ENCODE measurements at regions not wholly inside any gene's neighbourhood (a gene's known extent, or its start where the extent isn't known, plus 50 kb on each side); places are given as distances from the start of the nearest gene placed in this dataset.
A peak's percentile ranks its signal among the peaks of the same experiment; 100 is the strongest.
"Not testable (repeated sequence)": the region's sequence is repeated elsewhere in the genome, so short reads cannot be mapped to it uniquely, and the experiment has no call there.

DNA sequence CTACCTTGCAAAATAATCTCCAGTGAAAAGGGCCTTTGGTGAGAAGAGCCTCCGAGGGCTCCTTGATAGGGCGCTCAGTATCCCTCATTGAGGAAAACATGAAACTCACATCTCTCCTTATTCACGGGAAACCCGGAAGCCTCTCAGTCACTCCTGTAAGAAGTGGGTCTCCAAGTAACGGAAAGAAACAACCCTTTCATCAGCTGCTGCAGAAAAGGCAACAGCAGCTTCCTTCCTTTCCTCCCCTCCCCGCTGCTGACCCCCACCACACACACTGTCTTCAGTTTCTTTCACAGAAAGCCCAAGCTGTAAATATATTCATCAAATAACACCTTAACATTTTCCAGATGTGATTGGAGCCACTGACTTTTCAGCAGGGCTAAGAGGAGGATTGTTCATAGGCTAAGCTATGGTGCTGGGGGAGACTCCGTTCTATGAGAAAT lies 81.4 kb downstream of the C9orf152 start:
- no peak for DNase-seq

DNA sequence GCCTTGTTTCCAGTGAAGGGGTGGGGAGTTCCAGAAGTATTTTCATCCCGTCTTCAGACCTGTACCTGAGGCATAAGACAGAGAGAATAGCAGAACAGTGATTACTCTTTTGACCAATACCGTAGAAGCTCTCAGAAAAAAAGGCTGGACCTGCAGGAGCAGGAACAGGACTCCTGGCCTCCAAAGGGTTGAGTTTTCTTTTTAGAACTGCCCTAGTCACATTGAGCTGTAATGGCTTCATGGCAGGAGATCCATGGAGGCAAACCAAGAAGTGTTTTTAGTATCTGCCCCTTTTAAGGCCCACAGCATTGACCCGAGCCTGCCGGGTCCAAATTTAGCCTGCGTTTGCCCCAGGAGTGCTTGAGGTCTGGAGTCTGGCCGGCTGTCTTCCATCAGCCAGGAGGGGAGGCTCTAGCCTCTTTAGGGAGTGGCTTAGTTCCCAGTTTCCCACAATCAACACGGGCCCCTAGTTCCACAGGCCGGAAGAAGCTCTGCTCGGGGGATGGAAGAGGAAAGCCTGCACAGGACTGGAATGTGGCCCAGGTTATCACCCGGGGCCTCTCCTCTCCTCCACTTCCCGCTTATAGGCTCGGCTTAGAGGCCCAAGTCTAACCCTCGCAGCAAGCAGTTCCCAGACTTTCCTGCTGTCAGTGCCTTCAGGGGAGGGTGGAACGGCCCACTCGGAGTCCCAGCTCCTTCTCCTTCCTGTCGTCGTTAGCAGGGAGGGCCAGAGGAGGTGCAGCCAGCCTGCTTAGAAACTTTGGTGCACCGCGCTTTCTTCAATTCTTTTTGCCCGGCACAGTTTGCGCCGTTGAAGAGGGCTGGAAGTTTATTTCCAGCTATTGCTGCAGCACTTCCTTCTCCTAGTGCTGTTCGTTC lies 80.7 kb downstream of the C9orf152 start:
- no peak for DNase-seq

DNA sequence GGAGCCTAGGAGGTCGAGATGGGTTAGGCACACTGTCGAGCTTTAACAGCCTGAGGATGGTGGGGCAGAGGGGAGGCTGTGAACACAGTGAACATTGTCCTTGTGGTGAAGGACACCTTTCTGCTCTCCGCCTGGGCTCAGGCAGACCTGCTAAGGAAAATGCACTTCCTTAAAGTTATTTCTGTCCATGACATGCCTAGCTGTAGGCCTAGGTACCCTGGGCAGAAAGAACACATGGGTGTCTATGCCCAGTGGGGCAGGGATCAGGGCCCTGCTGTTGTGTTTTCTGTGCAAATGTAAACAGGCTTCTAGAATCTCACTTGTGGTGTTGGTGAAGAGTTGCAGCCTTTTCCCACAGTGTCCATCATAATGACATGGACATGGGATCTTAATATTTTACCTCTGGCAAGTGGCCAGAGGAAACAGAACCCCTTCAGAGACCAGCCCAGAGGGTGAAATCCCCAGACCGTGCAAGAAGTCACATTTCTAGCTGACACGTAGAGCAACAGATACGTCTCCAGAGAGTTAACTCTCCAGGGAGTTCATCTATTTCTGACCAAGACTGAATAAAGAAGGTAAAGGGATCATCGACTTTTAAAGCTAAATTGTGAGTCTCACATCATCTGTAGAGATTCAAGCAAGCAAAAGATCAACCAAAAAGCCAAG lies 79.2 kb downstream of the C9orf152 start:
- DNase-seq, result peak in 1 of 2 donors; percentile 16

DNA sequence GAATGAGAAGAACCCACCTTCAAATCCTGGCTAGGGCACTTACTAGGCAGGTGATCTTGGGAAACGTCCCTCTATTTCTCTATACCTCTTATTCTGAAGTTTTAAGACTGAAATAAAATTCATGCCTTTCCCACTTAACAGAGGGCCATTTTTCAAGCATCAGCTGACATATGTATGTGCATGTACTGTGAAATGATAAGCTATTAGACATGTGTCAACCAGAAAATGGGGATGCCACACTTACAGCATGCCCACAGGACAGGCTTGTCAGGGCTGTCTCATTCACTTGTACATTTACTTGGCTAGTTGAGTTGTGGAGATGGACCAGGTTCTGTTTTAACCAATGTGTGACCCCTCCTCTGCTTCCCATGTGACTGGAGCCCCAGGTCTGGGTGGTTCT lies 78.5 kb downstream of the C9orf152 start:
- no peak for DNase-seq

DNA sequence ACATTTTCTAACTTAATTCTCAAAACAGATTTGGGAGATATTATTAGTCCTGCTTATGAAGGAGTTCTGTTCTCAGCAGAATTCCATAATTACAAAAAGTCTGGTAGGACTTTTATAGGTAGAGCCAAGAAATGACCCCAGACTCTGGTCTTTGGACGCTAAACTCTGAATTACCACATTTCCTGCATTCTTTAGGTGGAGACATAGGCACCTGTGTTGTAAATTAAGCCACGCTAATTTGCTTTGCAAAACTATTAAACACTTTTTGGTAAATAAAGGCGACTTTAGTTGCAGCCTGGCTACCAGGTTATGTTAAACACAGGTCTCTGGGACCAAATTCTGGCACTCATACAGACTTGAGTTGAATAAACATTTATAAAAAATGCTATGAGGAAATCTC lies 77.7 kb downstream of the C9orf152 start:
- DNase-seq, result no peak

DNA sequence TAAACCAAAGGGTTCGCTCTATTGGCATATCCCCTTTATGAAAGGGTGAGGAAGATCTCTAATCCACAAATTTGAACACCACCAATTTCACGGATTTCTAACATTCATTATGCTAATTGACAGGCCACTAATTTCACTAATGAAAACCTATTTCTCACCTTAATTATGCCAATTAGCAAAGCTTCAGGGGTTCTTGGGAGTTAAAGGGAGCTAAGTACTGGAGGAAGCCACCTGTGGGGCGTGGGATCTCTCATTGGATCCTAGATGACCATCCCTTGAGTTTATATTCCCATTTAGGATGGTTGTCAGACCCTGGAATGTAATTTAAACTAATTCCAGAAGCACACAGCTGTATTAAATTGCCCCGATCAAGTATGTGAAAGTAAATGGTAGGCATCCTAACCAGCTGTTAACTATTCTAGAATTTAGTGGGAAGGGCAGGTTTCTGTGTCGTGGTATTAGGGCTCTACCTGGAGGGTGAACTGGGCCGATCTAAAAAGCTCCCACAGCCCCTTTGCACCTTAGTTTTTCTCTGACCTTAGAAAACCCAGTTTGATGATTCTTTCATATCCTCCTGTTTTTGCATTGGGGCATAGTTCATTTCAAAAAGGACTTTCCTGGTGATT lies 77.1 kb downstream of the C9orf152 start:
- DNase-seq, result no peak

DNA sequence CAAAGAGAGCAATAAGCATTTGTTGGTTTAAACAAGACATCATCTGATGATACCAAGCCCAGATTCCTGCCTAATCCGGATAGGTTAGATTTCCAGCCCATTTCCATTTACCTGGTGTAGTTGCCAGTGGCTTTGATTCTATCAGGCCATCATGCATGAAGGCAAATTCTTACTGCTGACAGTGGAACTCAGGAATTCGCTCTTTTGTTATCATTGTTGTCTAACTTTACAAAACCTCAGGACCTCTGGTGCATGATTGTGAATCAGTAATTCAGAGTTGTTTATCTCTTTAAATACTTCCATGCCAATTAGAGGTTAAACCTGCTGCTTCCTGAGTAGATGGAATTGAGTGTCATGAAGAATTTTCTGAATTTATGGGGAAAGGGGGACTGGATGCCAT lies 76.5 kb downstream of the C9orf152 start:
- no peak for DNase-seq

DNA sequence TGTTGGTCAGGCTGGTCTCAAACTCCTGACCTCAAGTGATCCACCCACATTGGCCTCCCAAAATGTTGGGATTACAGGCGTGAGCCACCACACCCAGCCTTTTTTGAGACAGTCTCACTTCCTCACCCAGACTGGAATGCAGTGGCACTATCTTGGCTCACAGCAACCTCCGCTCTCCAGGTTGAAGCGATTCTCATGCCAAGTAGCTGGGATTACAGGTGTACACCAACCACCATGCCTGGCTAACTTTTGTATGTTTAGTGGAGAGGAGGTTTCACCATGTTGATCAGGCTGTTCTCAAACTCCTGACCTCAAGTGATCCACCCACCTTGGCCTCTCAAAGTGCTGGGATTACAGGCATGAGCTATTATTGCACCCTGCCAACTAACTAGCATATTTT lies 75.4 kb downstream of the C9orf152 start:
- not testable (repeated sequence) for DNase-seq

DNA sequence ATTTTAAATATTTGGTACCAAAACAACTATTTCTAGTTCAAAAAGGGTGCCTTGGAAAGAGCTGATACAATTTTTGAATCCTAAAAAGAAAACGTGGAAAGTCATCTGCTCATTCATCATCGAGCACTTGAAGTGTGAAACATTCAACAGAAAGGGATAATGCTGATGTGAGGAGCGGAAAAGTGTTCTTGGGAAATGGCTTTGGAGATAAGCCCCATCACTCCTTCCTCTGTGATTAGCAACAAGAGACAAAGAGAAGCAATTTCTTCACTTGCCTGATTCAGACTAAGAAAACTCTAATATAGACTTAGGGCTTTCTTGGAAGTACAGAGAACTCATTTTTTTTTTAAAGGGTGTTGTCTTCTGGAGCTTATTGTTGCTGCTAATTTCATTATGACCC lies 74.9 kb downstream of the C9orf152 start:
- DNase-seq, result no peak

DNA sequence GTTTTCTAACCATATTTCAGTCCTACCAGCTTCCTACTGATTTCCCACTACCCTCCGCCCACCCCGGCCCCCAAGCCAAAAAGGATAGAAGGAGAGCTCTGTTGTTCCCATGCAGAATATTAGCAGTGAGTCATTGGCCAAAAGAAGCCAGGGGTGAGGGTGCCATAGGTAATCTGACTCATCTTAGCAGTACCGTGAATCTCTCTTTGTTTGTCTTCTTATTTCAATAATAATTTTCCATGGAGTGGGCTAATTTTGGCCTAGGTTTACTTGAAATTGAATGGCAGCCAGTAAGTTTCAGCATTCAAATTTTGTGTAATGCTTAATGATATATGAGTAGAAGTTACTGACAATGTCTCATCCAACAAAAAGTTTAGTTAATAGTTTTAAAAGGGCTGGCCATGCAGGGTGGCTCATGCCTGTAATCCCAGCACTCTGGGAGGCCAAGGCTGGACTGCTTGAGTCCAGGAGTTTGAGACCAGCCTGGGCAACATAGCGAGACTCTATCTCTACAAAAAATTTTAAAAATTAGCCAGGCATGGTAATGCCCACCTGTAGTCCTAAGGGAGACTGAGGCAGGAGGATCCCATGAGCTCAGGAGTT lies 74.2 kb downstream of the C9orf152 start:
- DNase-seq, result no peak

DNA sequence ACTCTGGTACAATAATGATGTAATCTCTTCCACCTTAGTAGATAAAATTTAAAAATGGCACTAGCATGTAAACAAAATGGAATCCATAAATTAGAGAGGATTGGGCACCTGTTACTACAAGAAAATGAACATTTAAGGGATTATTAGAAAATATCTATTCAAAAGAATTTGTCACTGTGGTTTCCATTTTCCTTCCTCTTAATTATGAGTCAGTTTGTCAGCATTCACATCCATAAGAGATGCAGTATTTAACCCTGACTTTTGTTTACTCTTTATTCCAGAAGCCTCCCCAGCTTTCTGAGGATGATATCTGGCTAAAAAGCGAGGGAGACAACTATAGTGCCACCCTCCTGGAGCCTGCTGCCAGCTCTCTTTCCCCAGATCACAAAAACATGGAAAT lies 72.1 kb downstream of the C9orf152 start:
- DNase-seq, result no peak

DNA sequence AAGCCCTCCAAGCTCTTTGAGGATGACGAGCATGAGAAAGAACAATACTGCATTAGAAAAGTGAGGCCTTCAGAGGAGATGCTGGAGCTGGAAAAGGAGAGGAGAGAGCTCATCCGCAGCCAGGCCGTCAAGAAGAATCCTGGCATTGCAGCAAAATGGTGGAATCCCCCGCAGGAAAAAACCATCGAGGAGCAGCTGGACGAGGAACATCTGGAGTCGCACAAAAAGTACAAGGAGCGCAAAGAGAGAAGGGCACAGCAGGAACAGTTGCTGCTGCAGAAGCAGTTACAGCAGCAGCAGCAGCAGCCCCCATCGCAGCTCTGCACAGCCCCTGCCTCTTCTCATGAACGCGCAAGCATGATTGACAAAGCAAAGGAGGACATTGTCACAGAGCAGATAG lies 71.2 kb downstream of the C9orf152 start:
- DNase-seq, result no peak

DNA sequence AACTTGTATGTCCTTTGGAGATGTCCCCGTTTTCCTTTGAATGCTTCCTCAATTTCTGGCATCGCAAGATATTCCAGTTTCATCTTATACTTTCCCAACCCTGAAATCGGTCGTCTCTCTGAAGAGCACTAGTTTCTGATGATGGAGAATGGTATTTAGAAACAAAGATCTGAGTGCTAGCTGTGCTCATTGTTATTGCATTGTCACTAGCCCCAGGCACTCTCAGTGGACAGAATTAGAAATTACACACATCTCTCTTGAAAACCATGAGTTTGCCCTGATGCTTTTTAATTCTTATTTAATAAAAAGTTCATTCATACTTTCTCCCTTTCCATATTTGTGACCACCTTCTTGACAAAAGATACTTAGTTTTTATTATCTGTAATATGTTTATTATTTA lies 67.7 kb downstream of the C9orf152 start:
- DNase-seq, result no peak

DNA sequence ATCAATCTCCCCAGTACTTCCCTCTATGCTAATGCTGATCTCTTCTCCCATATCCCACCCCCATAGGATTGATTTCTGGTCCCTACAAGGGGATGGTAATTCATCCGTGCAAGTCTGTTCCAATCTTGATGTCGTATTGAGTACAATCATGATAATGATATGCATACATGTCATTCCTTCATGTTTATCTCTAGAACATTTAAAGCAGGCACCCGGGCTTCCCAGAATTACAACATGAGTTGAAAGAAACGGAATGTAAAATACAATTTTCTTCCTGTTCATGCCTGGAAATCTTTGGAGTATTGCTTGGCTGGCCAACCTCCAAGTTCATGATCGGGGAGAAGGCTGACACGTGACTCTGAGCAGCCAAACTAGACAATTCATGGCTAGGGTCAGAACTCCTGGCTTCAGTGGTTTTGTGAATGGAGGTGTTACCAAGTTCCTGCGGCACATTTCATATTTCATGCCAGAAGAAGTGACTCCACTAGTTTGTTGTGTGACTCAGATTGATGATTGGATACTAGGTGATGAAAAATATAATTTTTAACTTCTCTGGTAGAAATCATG lies 66.6 kb downstream of the C9orf152 start:
- no peak for DNase-seq

DNA sequence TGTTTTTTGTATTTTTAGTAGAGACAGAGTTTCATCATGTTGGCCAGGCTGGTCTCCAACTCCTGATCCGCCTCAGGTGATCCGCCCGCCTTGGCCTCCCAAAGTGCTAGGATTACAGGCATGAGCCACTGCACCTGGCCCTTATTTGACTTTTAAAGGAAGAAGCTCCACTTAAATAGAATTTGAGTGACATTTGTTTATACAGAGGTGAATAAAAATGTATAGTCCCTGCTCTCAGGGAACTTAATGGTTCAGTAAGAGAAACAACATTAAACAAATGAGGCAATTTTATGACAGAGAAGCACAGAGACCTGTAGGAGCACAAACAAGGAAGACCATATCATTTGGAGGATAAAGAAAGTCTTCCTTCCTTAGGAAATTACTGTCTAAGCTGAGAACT lies 65.7 kb downstream of the C9orf152 start:
- no peak for DNase-seq

DNA sequence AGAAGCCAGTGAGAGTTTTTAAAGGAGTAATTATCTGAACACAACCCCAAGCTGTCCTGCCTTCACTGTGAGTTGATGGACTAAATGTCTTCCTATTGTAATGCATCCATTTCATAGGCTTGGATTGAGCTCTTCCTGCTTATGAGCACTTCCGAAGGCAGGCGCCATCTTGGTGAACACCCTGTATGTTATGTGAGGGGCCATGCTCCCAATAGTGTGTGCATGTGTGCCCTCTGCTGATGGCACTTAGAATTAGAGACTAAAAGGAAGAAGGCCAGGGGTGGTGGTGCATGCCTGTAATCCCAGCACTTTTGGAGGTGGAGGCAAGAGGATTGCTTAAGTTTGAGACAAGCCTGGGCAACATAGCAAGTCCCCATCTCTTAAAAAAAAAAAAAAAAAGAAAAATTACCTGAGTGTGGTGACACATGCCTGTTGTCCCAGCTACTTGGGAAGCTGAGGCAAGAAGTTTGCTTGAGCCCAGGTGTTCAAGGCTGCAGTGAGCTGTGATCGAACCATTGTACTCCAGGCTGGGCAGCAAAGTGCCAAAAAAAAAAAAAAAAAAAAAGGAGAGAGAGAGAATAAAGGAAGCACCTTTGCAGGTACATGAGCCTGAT lies 65.0 kb downstream of the C9orf152 start:
- DNase-seq, result no peak

DNA sequence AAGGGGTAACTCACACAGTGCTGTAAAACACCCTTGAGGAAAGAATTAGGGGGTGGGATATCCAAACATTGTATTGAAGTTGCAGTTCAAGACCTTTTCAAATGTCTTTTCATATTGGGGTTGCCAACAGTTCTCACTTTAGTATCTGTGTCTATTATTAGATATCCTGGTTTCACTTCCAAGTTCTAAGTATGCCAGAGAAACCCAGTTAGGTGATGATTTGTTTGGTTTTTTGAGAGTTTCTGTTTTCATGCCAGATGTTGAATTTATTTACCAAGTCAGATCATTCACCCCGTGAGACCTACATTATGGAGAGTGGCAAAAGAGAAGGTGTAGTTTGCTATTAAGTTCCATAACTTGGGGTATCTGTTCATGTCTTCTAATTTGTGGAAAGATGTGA lies 64.5 kb downstream of the C9orf152 start:
- DNase-seq, result peak in 1 of 2 donors; percentile 10

DNA sequence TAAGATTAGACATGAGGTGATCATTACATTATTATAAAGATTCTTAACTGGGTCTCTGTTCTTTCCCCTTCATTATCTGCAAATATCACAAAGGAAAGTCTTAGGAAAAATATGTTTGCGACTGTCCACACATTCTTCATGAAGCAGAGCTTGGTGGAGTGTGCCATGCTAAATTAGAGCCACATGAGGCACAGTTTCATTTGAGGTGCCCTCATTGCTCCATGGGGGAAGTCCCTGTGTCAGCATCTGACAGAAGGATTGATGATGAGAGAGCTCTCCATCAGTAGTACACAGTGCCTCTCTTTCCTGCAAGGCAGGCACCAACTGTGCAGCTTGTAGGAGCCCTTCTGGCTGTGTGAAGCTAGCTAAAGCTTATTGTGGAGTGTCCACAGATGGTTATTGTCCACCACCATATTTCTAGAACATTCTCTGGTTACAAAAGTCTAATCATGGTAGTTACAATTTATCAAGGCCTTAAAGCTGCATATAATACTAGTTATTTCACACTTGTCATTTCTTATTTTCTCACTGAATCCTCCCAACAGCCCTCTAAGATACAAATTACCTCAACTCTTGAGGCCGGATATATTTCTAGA lies 63.9 kb downstream of the C9orf152 start:
- DNase-seq, result peak; percentile 34 to 47

DNA sequence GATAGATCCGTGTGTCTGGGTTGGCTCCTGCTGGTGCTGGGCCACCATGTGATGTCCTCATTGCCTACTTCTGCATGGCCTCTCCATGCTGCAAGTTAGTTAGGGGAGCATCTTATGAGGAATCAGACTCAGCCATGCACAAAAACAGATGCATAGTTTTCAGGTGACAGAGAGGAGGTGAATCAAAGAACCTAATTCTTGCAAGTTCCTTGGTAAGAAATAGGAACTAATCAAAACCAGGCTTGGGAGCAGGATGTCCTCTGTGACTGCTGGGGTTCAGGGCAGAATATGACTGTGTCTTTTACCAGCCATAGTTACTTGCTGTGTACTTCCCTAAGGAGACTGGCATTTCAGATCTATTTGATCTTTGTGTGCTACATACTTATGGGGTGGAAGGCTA lies 61.6 kb downstream of the C9orf152 start:
- DNase-seq, result no peak

DNA sequence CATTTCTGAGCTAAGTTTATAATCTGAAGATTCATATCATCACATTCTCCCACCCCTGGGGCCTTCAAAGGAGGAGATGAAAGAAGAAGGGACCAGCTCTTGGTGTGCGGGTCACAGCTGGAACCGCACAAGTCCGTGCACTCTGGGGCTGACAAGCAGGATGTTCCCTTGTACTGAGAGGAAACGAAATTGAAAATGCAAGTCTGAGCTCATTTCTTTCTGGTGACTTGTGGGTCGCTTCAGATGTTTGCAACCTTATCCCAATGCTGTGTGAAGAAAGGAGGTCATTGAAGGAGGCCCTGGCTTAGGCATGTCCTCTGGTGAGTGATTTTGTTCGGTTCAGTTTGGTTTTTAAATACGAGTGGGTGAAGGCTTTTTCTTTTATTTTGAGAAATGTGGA lies 59.6 kb downstream of the C9orf152 start:
- peak; percentile 36 to 46 for DNase-seq

DNA sequence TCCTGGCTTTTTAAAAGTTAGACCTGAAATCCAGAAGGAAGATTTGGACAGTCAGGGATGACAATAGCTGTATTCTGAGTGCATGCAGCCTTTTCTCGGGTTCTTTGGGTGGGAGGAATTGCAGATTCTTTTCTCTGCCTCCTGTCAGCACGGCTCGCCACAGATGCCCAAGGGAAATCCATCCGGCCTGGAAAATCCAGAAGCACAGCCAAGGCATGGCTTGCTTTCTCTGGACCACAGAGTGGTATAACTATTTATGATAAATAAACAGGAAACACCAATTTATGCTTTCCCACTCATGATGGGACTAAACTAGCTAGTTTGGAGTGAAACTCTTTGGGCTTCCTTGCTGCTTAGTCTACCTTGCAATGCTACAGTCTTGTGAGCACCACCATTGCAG lies 59.1 kb downstream of the C9orf152 start:
- DNase-seq, result no peak
